HUES6 (cell line): ENCODE measurements at regions not wholly inside any gene's neighbourhood (a gene's known extent, or its start where the extent isn't known, plus 50 kb on each side); places are given as distances from the start of the nearest gene placed in this dataset.

Experiments
- H3K27ac ChIP-seq: 2 replicates; pipeline ENCODE4 v1.7.0; 2013; ENCODE audit warnings: low read depth, mild to moderate bottlenecking, low read length, inconsistent platforms
- H3K27me3 ChIP-seq: 2 replicates; pipeline ENCODE4 v1.6.1; 2013; ENCODE audit warnings: low read length; ENCODE audit not compliant: control insufficient read depth, insufficient read depth
- H3K36me3 ChIP-seq: 2 replicates; pipeline ENCODE4 v1.6.1; 2013; ENCODE audit warnings: low read length; ENCODE audit not compliant: control insufficient read depth, insufficient read depth
- H3K4me1 ChIP-seq: 2 replicates; pipeline ENCODE4 v1.6.1; 2013; ENCODE audit warnings: low read length; ENCODE audit not compliant: control insufficient read depth, insufficient read depth
- H3K4me3 ChIP-seq: 2 replicates; pipeline ENCODE4 v1.5.1; 2013; ENCODE audit warnings: low read depth, low read length
- H3K9ac ChIP-seq: one replicate; pipeline ENCODE4 v1.6.1; 2013; ENCODE audit warnings: mild to moderate bottlenecking, low read length
- H3K9me3 ChIP-seq: 2 replicates; pipeline ENCODE4 v1.6.1; 2013; ENCODE audit warnings: low read depth, low read length; ENCODE audit not compliant: control insufficient read depth, insufficient read depth

- H3K36me3 ChIP-seq = no peaks in the 10 kb centered on the region
- no peak overlapping the region for H3K9ac ChIP-seq
- H3K9me3 ChIP-seq = peaks cover 1% of the 10 kb centered on the region; the same call in 1 of the 2 replicates
- H3K4me3 ChIP-seq = no peak overlapping the region
- H3K27ac ChIP-seq = no peak overlapping the region
- no peaks in the 10 kb centered on the region for H3K27me3 ChIP-seq
- no peaks in the 10 kb centered on the region for H3K4me1 ChIP-seq
These were observed 907.8 kb downstream of the ROBO2 start for GRCh38 chr3:77947671-77948070.

GRCh38 chr3:77967621-77968020, 927.7 kb downstream of the ROBO2 start:
- Histone ChIP-seq H3K27me3 (no peaks in the 10 kb centered on the region), H3K4me1 (no peaks in the 10 kb centered on the region), H3K36me3 (no peaks in the 10 kb centered on the region), H3K9me3 (no peaks in the 10 kb centered on the region), H3K27ac (no peak overlapping the region), H3K9ac (no peak overlapping the region), H3K4me3 (no peak overlapping the region)

- Histone ChIP-seq H3K4me3 (no peak overlapping the region), H3K9me3 (no peaks in the 10 kb centered on the region), H3K4me1 (peaks cover 7% of the 10 kb centered on the region; the same call in 1 of the 2 replicates), H3K9ac (no peak overlapping the region), H3K27ac (no peak overlapping the region), H3K36me3 (no peaks in the 10 kb centered on the region), H3K27me3 (no peaks in the 10 kb centered on the region)
These were observed 936.2 kb downstream of the ROBO2 start for GRCh38 chr3:77976079-77976478.

- no peak overlapping the region for H3K27ac ChIP-seq
- no peak overlapping the region for H3K9ac ChIP-seq
- peaks cover 3% of the 10 kb centered on the region; the same call in 1 of the 2 replicates for H3K4me1 ChIP-seq
- no peaks in the 10 kb centered on the region for H3K27me3 ChIP-seq
- no peak overlapping the region for H3K4me3 ChIP-seq
- peaks cover 14% of the 10 kb centered on the region for H3K9me3 ChIP-seq
- H3K36me3 ChIP-seq = no peaks in the 10 kb centered on the region
These were observed 963.2 kb downstream of the ROBO2 start for GRCh38 chr3:78003090-78003489.

GRCh38 chr3:78004571-78004970, 964.7 kb downstream of the ROBO2 start:
- Histone ChIP-seq H3K36me3 (no peaks in the 10 kb centered on the region), H3K4me3 (no peak overlapping the region), H3K27me3 (no peaks in the 10 kb centered on the region)

GRCh38 chr3:78013653-78014052, 973.8 kb downstream of the ROBO2 start:
- no peaks in the 10 kb centered on the region for H3K27me3 ChIP-seq
- no peak overlapping the region for H3K27ac ChIP-seq
- H3K9me3 ChIP-seq = peaks cover 5% of the 10 kb centered on the region; the same call in 1 of the 2 replicates
- H3K36me3 ChIP-seq = no peaks in the 10 kb centered on the region
- no peaks in the 10 kb centered on the region for H3K4me1 ChIP-seq
- H3K9ac ChIP-seq = no peak overlapping the region
- no peak overlapping the region for H3K4me3 ChIP-seq

More at GRCh38 chr3:78004571-78004970, 964.7 kb downstream of the ROBO2 start:
- no peak overlapping the region for H3K27ac ChIP-seq
- peaks cover 14% of the 10 kb centered on the region for H3K9me3 ChIP-seq
- H3K9ac ChIP-seq = no peak overlapping the region
- peaks cover 3% of the 10 kb centered on the region; the same call in 1 of the 2 replicates for H3K4me1 ChIP-seq

- no peaks in the 10 kb centered on the region for H3K4me1 ChIP-seq
- no peak overlapping the region for H3K27ac ChIP-seq
- no peak overlapping the region for H3K9ac ChIP-seq
- H3K9me3 ChIP-seq = peaks cover 5% of the 10 kb centered on the region; the same call in 1 of the 2 replicates
- no peaks in the 10 kb centered on the region for H3K36me3 ChIP-seq
- no peaks in the 10 kb centered on the region for H3K27me3 ChIP-seq
- H3K4me3 ChIP-seq = no peak overlapping the region
These were observed 976.0 kb downstream of the ROBO2 start for GRCh38 chr3:78015856-78016255.

- no peaks in the 10 kb centered on the region for H3K27me3 ChIP-seq
- H3K9me3 ChIP-seq = no peaks in the 10 kb centered on the region
- no peak overlapping the region for H3K9ac ChIP-seq
- H3K36me3 ChIP-seq = no peaks in the 10 kb centered on the region
- no peaks in the 10 kb centered on the region for H3K4me1 ChIP-seq
- no peak overlapping the region for H3K4me3 ChIP-seq
- no peak overlapping the region for H3K27ac ChIP-seq
These were observed 981.8 kb downstream of the ROBO2 start for GRCh38 chr3:78021710-78022109.

- no peaks in the 10 kb centered on the region for H3K27me3 ChIP-seq
- H3K9ac ChIP-seq = no peak overlapping the region
- no peaks in the 10 kb centered on the region for H3K4me1 ChIP-seq
- H3K4me3 ChIP-seq = no peak overlapping the region
- no peaks in the 10 kb centered on the region for H3K36me3 ChIP-seq
- H3K9me3 ChIP-seq = no peaks in the 10 kb centered on the region
- H3K27ac ChIP-seq = no peak overlapping the region
These were observed 982.3 kb downstream of the ROBO2 start for GRCh38 chr3:78022232-78022631.

GRCh38 chr3:78023257-78023656, 983.4 kb downstream of the ROBO2 start:
- Histone ChIP-seq H3K4me1 (no peaks in the 10 kb centered on the region), H3K27ac (no peak overlapping the region), H3K36me3 (no peaks in the 10 kb centered on the region), H3K9me3 (no peaks in the 10 kb centered on the region), H3K27me3 (no peaks in the 10 kb centered on the region), H3K9ac (no peak overlapping the region), H3K4me3 (no peak overlapping the region)

GRCh38 chr3:78025916-78026315, 986.0 kb downstream of the ROBO2 start:
- H3K27ac ChIP-seq = no peak overlapping the region

GRCh38 chr3:78026318-78026828, 986.5 kb downstream of the ROBO2 start:
- Histone ChIP-seq H3K36me3 (no peaks in the 10 kb centered on the region), H3K27ac (no peak overlapping the region), H3K4me3 (no peak overlapping the region)

More at GRCh38 chr3:78025916-78026315, 986.0 kb downstream of the ROBO2 start:
- H3K4me3 ChIP-seq = no peak overlapping the region
- no peaks in the 10 kb centered on the region for H3K27me3 ChIP-seq
- no peak overlapping the region for H3K9ac ChIP-seq
- no peaks in the 10 kb centered on the region for H3K9me3 ChIP-seq
- no peaks in the 10 kb centered on the region for H3K36me3 ChIP-seq
- no peaks in the 10 kb centered on the region for H3K4me1 ChIP-seq

More at GRCh38 chr3:78026318-78026828, 986.5 kb downstream of the ROBO2 start:
- Histone ChIP-seq H3K4me1 (no peaks in the 10 kb centered on the region), H3K9me3 (no peaks in the 10 kb centered on the region), H3K9ac (no peak overlapping the region), H3K27me3 (no peaks in the 10 kb centered on the region)
